GM21447 (cell line): ENCODE measurements at regions not wholly inside any gene's neighbourhood (a gene's known extent, or its start where the extent isn't known, plus 50 kb on each side); places are given as distances from the start of the nearest gene placed in this dataset.
A peak's percentile ranks its signal among the peaks of the same experiment; 100 is the strongest.

ENCODE experiments used
- ATAC-seq: cut with Tn5 transposase; IDR thresholded peaks from one replicate; pipeline ENCODE4 v1.9.1; 2021; ENCODE audit not compliant: unreplicated experiment

DNA sequence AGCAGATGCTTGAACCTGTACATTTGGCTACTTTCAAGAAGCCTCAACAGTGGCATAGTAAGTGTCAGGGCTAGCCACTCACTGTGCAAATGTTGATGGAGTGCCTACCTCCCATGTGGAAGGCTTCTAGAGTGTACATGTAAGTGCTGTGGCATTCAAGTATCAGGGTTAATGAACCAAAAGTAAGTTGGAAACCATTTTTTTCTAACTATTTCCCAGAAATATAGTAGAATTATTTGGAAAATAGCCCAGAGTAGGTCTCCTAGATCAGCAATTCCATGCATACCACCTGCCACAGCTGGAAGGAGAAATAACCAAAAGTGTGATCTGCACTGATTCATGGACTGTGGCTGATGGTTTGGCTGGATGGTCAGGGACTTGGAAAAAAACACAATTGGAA, 53.3 kb downstream of the FOXD1 start:
- ATAC-seq = no peak

GRCh38 chr5:73394610-73395009, 54.0 kb downstream of the FOXD1 start:
- ATAC-seq = no peak

DNA sequence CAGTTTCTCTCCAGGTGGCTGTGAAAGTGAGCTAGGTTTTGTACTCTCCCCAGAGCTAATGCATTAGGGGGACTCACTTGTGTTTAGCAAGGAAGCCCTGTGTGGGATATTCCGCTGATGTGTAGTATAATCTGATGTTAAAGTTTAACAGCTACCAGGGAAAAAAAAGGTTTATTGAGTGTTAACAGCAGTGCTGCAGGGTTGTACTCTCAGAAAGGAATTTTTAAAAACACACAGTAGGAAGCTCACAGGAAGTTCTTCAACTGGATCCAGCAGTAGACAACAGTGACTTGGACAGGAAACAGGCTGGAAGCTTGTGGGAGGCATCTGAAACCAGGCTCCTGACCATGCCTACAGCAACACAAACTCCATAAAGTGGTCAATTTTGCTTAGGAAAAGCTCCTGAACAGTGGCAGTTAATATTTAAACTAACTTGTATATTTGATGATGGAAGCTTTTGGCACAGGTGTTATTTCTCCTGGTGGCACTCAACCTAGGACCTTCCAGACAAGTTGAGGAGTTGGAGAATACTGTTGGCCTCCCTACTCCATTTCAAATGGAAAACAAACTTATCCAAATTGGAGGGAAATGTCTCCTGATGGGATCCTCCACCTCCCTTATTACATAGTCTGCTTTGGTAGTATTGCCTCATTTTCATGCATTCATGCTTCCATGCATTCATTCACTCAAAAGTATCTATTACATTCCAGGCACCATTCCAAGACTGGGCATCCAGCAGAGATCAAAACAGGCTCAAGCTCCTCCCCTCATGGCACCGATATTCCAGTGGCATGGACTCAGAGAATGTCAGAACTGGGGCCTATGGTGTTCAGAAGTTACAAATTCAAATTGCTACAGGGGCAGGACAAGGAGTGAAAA, 54.7 kb downstream of the FOXD1 start:
- ATAC-seq = no peak

DNA sequence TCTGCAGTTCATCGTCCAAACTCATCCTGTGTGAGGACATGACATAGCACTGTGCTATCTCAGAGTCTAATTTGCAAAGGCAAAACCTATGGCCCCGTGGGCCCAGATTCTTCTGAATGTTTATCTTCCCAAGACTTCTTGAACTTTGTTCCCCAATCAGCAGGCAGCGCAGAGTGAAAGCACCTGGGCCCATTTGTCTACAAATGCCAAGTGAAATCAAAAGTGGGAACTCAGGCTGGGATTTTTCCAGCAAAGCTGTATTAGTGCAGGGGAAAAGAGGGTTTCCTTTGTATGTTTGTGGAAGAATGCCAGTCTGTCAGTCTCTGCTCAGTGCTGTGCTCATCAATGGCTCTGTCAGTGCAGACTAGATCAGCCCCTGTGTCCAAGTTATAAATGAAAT, 55.8 kb downstream of the FOXD1 start:
- no peak for ATAC-seq

GRCh38 chr5:73391441-73391881, 57.1 kb downstream of the FOXD1 start:
- no peak for ATAC-seq

GRCh38 chr5:73390972-73391371, 57.6 kb downstream of the FOXD1 start:
- ATAC-seq = no peak

- no peak for ATAC-seq
These were observed 59.8 kb downstream of the FOXD1 start for GRCh38 chr5:73388740-73389139.

DNA sequence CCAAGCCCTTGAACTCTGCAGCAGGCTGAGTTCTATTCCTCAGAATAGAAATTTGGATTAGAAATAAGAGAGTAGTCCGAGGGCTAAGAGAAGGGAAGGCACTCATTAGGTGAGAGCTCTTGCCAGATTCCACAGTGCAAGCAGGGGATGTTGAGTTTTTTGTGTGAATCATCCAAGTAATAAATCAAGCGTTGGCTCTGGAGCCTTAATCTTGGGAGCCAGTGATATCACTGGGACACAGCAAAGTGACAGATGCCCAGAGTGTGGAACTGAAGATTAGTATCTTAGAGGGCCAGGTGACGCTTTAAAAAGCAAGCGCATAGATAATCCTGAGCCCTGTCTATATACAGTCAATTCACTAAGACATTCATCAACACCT, 60.3 kb downstream of the FOXD1 start:
- ATAC-seq = no peak

DNA sequence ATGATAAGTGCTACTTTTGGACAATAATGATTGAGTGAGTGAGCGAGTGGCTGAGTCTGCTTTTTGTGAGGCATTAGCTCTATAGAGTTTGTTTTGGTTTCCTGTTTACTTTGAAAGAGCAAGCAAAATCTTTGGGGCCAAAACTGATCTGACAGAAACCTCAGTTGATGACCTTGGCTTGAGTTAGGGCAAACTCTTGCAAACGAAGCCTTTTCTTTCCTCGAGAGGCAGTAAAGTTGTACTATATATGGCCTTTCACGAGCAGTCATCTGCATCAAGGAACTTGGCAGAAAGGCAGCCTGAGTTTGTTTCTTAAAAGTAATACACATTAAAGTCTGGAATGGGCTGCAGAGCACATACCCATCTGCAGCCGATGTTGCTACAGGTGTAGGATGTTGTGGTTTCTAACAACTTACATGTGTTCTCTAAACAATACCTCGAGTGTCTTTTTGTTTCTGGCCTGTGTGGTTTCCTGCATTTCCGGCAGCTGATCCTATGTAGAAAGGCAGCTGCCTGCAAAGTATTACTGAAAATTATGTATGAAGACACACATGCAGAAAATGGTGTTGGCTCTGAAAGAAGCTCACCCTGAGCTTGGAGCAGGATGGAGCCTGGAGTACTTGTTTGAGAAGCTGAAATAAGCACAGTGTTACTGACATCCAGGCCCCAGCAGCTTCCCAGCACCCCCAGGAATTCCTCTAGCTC, 60.8 kb downstream of the FOXD1 start:
- ATAC-seq = peak; percentile 94

GRCh38 chr5:73387149-73387591, 61.4 kb downstream of the FOXD1 start:
- peak; percentile 29 for ATAC-seq

GRCh38 chr5:73384861-73385260, 63.7 kb downstream of the FOXD1 start:
- no peak for ATAC-seq

DNA sequence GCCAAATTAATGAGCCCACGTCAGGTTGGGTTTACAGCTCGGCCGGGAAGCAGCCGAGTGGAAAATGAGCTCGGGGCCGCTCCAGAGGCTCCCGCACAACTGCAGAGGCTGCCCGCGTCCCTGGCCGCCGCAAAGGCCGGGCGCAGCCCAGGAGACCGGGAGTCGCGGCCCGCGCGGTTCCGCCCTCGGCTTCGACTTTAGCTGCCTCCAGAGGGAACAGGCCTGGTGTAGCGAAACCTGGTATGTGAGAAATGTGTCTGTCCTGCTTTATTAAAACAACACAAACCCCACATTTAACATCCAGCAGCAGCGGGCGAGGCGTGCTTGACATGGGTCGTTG, 66.2 kb downstream of the FOXD1 start:
- no peak for ATAC-seq

DNA sequence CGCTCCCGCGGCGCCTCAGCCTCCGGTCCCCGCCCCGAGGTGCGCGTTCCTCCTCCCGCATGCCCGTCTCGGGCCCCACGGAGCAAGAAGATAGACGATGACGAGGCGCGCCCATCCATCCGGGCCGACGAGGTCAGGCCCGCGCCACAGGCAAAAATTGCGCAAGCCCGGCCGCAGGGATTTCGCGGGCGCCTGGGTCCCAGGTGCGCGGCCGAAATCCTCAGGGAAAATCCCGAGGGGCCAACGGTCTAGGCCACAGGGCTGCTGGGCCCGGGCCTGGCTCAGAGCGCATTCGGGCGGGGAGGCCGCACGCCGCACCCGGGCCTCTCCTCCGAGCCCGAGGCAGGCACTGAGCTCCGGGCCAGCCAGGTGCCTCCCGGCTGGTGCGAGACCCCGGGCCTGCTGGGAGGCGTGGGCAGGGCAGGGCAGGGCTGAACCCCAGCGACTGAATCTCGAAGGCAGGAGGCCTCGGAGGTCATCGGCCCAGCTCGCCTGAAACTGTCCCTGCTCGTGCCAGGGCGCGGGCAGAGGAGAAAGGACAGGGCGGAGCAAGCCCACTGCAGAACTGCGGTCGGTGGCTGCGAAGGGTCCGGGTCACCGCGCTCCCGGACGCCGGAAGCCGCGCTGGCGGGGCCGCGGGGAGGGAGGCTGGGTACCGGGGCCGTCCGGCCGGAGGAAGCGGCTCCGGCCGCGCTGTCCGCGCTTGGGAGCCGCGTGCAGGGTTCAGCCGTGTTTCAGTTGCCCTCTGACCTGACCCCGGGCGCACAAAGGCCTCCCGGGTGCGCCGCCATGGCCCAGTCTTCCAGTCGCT, 66.8 kb downstream of the FOXD1 start:
- no peak for ATAC-seq

DNA sequence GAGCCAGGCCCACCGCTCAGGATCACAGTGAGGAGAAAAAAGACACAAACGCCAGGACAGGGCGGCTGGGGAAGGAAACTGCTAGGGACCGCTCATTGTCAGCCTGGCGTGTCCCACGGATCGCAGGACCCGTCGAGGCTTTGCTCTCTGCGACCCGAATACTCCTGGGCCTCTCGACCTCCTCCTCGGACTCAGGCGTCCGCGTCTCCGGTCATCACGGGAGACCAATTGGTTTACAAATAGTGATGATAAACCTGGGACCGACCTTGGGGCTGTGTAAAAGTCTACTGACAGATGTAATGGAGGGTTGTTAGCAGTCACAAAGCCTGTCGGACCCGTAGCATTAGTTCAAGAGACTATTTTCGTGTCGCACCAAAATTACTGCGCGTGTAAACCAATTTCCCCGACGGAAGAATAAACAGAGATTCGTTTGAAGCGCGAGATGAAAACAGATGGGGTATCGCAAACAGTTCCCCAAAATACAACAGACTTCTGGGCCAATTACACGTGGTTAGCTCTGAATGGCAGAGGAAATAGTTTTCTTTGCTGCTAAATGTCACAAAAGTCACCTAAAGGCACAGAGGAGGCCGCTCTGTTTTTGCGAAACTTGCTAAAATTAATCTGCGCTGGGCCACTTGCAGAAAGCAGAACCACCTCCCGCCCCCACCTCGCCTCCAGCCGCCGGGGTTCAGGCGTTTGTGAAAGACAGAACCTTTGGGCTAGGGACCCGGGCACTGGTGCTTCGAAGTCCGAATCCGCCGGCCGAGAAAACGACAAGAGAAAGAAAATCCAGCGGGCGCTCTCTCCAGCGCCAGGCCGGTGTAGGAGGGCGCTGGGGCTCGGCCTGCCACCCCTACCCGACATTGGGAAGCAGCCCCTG, 67.6 kb downstream of the FOXD1 start:
- ATAC-seq = no peak

DNA sequence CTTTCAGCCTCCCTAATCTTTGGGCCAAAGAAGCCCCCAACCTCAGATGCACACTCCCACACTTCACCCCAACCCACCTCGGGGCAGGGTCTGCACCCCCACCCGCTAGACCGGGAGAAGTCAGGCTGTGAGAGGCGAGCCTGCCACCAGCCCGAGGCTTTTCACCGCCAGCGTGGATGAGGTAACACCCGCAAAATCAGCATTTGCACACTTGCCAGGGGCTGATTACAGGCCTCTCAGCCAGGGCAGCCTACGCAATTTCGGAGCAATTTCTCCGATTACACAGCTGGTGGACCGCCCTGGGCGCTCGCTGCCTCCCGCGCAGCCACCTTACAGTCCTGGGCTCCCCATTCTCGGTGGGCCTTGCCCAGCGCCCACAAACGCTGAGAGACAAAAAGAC, 68.5 kb downstream of the FOXD1 start:
- no peak for ATAC-seq

DNA sequence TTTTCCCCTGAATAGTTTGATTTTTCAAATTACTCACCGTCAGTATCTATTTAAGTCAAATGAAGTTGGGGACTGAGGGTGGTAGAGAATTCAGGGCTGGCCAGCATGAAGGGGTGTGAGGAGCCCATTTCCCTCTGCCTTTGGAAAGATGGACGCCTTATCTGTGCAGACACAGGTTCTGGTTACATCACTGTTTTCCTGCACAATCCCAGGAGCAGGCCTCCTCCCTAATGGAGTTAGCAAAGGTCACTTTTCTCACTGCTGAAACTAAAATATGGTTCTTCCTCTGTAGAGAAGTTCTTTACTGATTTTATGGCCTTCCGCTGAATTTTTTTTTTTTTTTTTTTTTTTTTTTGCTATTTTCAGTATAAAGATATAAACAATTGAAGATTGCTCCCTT, 69.1 kb downstream of the FOXD1 start:
- ATAC-seq = no peak

GRCh38 chr5:73378765-73379164, 69.8 kb downstream of the FOXD1 start:
- no peak for ATAC-seq

- ATAC-seq = no peak
These were observed 70.5 kb downstream of the FOXD1 start for GRCh38 chr5:73378070-73378469.

- no peak for ATAC-seq
These were observed 71.9 kb downstream of the FOXD1 start for GRCh38 chr5:73376618-73377170.

GRCh38 chr5:73375949-73376348, 72.6 kb downstream of the FOXD1 start:
- ATAC-seq = no peak
